Activated B cell treated with CpG ODN at 0.5 μM for 24 hours (primary cell): ENCODE measurements at regions not wholly inside any gene's neighbourhood (a gene's known extent, or its start where the extent isn't known, plus 50 kb on each side); places are given as distances from the start of the nearest gene placed in this dataset.

Experiments used
- ATAC-seq: fragments of 200-7000 bp; cut with Tn5 transposase; one replicate; pipeline ENCODE4 v1.10.0; 2021; ENCODE audit warnings: low read depth, mild to moderate bottlenecking, moderate library complexity
- CTCF ChIA-PET: fragments of 350-600 bp; sonication (Branson Sonifier 250); formaldehyde crosslinking; loops from one replicate; lab custom pipeline; 2021; ENCODE audit warnings: antibody characterized with exemption; lab: Charles Lee
- POLR2A ChIA-PET: fragments of 350-600 bp; sonication (Branson Sonifier 250); formaldehyde crosslinking; loops from one replicate; lab custom pipeline; 2021; ENCODE audit warnings: antibody characterized with exemption; lab: Charles Lee
- DNase-seq: peaks from one replicate; pipeline ENCODE4 v3.0.0; 2022
- H3K27ac Mint-ChIP-seq: one replicate; pipeline ENCODE4 v1.8.0; 2020; ENCODE audit warnings: mixed read lengths
- H3K27me3 Mint-ChIP-seq: one replicate; pipeline ENCODE4 v1.8.0; 2021; ENCODE audit warnings: mixed read lengths
- H3K36me3 Mint-ChIP-seq: one replicate; pipeline ENCODE4 v1.8.0; 2021; ENCODE audit warnings: low read depth, mixed read lengths
- H3K4me1 Mint-ChIP-seq: one replicate; pipeline ENCODE4 v1.8.0; 2021; ENCODE audit warnings: mixed read lengths
- H3K4me3 Mint-ChIP-seq: one replicate; pipeline ENCODE4 v1.8.0; 2020; ENCODE audit warnings: mild to moderate bottlenecking, mixed read lengths
- H3K9me3 Mint-ChIP-seq: one replicate; pipeline ENCODE4 v1.8.0; 2020; ENCODE audit warnings: mixed read lengths
- intact Hi-C: fragments of 100-400 bp; cut with micrococcal nuclease; formaldehyde crosslinking; loops from one replicate; pipeline ENCODE4 v1.15.1; 2024
- TF ChIP-seq, protein P1 (sequence below): fragments of 200-600 bp; IDR thresholded peaks from one replicate; pipeline ENCODE4 v1.8.0; 2022; ENCODE audit warnings: antibody characterized with exemption, mild to moderate bottlenecking

DNA sequence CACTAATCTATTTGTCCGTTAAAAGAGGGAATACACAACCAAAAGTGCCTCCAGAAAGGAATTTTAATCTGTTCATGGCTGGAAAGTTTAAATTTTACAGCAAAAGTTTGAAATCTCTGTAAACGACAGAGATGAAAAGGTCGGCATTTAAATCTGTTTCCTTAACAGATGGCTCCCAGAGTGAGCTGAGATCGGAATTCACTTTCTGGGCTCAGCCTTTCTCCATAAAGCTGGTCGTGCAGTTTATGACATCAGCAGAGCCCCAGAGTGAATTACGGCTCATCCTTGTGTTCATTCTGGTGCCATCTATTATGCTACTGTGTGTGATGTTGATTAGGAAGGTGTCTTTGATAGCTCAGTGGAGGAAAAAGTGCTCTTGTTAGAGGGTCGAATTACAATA, 117.6 kb upstream of the ZFP64 start:
- intact Hi-C loops: no loop called here
- TF ChIP-seq, protein P1, sequence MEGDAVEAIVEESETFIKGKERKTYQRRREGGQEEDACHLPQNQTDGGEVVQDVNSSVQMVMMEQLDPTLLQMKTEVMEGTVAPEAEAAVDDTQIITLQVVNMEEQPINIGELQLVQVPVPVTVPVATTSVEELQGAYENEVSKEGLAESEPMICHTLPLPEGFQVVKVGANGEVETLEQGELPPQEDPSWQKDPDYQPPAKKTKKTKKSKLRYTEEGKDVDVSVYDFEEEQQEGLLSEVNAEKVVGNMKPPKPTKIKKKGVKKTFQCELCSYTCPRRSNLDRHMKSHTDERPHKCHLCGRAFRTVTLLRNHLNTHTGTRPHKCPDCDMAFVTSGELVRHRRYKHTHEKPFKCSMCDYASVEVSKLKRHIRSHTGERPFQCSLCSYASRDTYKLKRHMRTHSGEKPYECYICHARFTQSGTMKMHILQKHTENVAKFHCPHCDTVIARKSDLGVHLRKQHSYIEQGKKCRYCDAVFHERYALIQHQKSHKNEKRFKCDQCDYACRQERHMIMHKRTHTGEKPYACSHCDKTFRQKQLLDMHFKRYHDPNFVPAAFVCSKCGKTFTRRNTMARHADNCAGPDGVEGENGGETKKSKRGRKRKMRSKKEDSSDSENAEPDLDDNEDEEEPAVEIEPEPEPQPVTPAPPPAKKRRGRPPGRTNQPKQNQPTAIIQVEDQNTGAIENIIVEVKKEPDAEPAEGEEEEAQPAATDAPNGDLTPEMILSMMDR: no peak
- peaks cover 22% of the 10 kb centered on the region for H3K27me3 Mint-ChIP-seq
- no peaks in the 10 kb centered on the region for H3K4me1 Mint-ChIP-seq
- no peak overlapping the region for H3K4me3 Mint-ChIP-seq
- ChIA-PET CTCF (no interaction called here), POLR2A (no interaction called here)
- no peak overlapping the region for H3K27ac Mint-ChIP-seq
- no peaks in the 10 kb centered on the region for H3K9me3 Mint-ChIP-seq
- no peaks in the 10 kb centered on the region for H3K36me3 Mint-ChIP-seq
- DNase-seq: no peak
- no peak for ATAC-seq

DNA sequence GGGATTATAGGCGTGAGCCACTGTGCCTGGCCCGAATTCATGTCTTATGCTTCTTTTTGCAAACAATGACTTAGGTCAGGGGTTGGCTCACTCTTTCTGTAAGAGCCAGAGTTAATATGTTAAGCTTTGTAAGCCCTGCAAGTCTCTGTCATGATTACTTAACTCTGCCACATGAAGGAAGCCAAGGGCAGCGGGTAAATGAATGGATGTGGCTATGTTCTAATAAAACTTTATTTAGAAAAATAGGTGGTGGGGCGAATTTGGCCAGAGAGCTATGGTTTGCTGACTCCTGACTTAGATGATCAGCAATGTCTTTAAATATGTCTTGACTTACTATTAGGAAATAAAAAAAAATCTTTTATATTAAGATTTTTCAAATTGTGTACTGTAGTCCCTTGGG, 114.9 kb upstream of the ZFP64 start:
- ATAC-seq (no peak), DNase-seq (no peak)
- intact Hi-C loops: no loop called here
- Mint-ChIP-seq H3K4me1 (no peaks in the 10 kb centered on the region), H3K4me3 (no peak overlapping the region), H3K27ac (no peak overlapping the region), H3K36me3 (no peaks in the 10 kb centered on the region), H3K9me3 (no peaks in the 10 kb centered on the region), H3K27me3 (peaks cover 22% of the 10 kb centered on the region)
- POLR2A ChIA-PET: no interaction called here
- TF ChIP-seq, protein P1: no peak
- CTCF ChIA-PET: no interaction called here

DNA sequence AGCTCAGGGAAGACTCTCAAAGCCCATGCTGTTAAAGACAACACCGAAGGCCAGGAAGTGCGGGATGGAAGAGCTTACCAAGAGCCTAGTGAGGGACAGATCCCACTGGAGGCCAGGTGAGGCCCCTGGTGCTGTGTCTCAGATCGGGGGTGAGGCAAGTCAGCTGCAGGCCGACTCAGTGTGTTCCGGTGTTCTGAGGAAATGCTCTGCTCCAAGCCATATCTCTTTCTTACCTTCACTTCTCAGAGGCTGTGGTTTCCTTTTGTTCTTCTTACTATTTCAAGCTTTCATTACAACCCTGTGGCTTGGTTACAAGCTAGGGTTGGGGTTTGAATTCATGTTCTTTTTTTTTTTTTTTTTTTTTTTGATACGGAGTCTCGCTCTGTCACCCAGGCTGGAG, 114.3 kb upstream of the ZFP64 start:
- CTCF ChIA-PET: no interaction called here
- intact Hi-C loops: no loop called here
- POLR2A ChIA-PET: no interaction called here
- no peaks in the 10 kb centered on the region for H3K36me3 Mint-ChIP-seq
- no peaks in the 10 kb centered on the region for H3K4me1 Mint-ChIP-seq
- H3K27ac Mint-ChIP-seq: no peak overlapping the region
- ATAC-seq (no peak), DNase-seq (no peak)
- no peaks in the 10 kb centered on the region for H3K9me3 Mint-ChIP-seq
- no peak overlapping the region for H3K4me3 Mint-ChIP-seq
- TF ChIP-seq, protein P1: no peak
- peaks cover 22% of the 10 kb centered on the region for H3K27me3 Mint-ChIP-seq

DNA sequence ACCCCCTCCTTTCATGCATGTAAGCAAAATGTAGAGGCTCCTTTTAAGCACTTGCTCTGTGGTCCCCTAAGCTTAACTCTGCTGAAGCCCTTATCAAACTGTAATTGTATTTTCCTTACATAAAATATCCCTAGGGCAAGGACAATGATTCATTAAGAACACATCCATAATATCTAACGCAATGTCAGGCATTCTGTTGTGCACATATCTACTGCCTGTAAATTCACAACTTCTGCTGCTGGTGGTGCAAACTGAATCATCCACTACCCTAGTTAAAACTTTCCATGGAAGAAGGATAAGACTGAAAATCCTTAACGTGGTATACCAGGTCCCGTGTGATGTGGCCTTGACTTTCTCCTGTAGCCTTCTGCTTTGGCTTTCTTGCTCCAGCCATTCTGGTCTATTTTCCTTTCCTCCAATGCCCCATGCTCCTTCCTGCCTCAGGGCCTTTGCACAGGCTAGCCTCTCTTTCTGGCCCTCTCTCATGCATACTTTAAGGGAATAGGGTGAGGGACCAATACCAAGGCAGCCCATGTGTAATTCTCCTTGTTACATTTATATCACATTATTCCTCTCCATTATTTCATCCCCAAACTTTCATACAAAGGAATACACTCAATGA, 113.6 kb upstream of the ZFP64 start:
- no peak for DNase-seq
- Mint-ChIP-seq H3K4me1 (no peaks in the 10 kb centered on the region), H3K27ac (no peak overlapping the region), H3K9me3 (no peaks in the 10 kb centered on the region), H3K4me3 (no peak overlapping the region), H3K36me3 (no peaks in the 10 kb centered on the region), H3K27me3 (peaks cover 20% of the 10 kb centered on the region)
- POLR2A ChIA-PET: no interaction called here
- no peak for ATAC-seq
- TF ChIP-seq, protein P1: no peak
- intact Hi-C loops: no loop called here
- CTCF ChIA-PET: no interaction called here

GRCh38 chr20:52303281-52303950, 111.8 kb upstream of the ZFP64 start:
- no peak overlapping the region for H3K4me3 Mint-ChIP-seq
- POLR2A ChIA-PET: no interaction called here
- H3K4me1 Mint-ChIP-seq: no peaks in the 10 kb centered on the region
- DNase-seq (no peak), ATAC-seq (no peak)
- H3K36me3 Mint-ChIP-seq: no peaks in the 10 kb centered on the region
- H3K27me3 Mint-ChIP-seq: peaks cover 16% of the 10 kb centered on the region
- CTCF ChIA-PET: no interaction called here
- no peak overlapping the region for H3K27ac Mint-ChIP-seq
- intact Hi-C loops: no loop called here
- TF ChIP-seq, protein P1: no peak
- no peaks in the 10 kb centered on the region for H3K9me3 Mint-ChIP-seq
